GM23338 (cell line): ENCODE measurements at regions not wholly inside any gene's neighbourhood (a gene's known extent, or its start where the extent isn't known, plus 50 kb on each side); places are given as distances from the start of the nearest gene placed in this dataset.

Experiments used
- CTCF ChIP-seq, 2 experiments: fragments of 200-600 bp in 1 of 2; sonication (generic) in 1 of 2; conservative IDR thresholded peaks; 2 replicates each; pipeline versions ENCODE4 v1.5.1 to v1.6.1; 2016 to 2017; ENCODE audit warnings: antibody characterized with exemption in 2 of 2, low read depth in 2 of 2, mild to moderate bottlenecking in 2 of 2, moderate library complexity in 1 of 2
- EZH2 ChIP-seq: fragments of 200-600 bp; sonication (generic); IDR thresholded peaks from one replicate; pipeline ENCODE4 v1.8.0; 2017; ENCODE audit warnings: antibody characterized with exemption, mild to moderate bottlenecking, low read depth; ENCODE audit not compliant: unreplicated experiment
- EZH2phosphoT487 ChIP-seq: fragments of 200-600 bp; sonication (generic); IDR thresholded peaks from one replicate; pipeline ENCODE4 v1.8.1; 2018; ENCODE audit warnings: antibody characterized with exemption; ENCODE audit not compliant: unreplicated experiment
- POLR2AphosphoS5 ChIP-seq: IDR thresholded peaks from 2 replicates; pipeline ENCODE4 v1.6.1; 2016; ENCODE audit warnings: antibody characterized with exemption, low read depth
- ZNF331 ChIP-seq: fragments of 250-450 bp; sonication (Bioruptor Pico); IDR thresholded peaks from 2 replicates; pipeline ENCODE4 v1.5.0; 2020; ENCODE audit warnings: low read depth, mild to moderate bottlenecking, moderate library complexity

- TF ChIP-seq CTCF (conservative IDR thresholded peaks at IDR 0.05; ENCODE audit: low read depth in 2 of 2) = no peak; a peak in 1 of 4 replicates
- TF ChIP-seq POLR2AphosphoS5 = no peak
- no peak for TF ChIP-seq EZH2
- TF ChIP-seq EZH2phosphoT487 = no peak
- TF ChIP-seq ZNF331 (CRISPR knock-in tag) = no peak
Measured at GRCh38 chr2:172279813-172280212, 147.6 kb upstream of the ITGA6 start.
